Activated B cell treated with CpG ODN at 0.5 μM for 24 hours (primary cell): ENCODE measurements at regions not wholly inside any gene's neighbourhood (a gene's known extent, or its start where the extent isn't known, plus 50 kb on each side); places are given as distances from the start of the nearest gene placed in this dataset.
"Not testable (repeated sequence)": the region's sequence is repeated elsewhere in the genome, so short reads cannot be mapped to it uniquely, and the experiment has no call there.

Source experiments
- ATAC-seq: fragments of 200-7000 bp; cut with Tn5 transposase; one replicate; pipeline ENCODE4 v1.10.0; 2021; ENCODE audit warnings: low read depth, mild to moderate bottlenecking, moderate library complexity
- CTCF ChIA-PET: fragments of 350-600 bp; sonication (Branson Sonifier 250); formaldehyde crosslinking; loops from one replicate; lab custom pipeline; 2021; ENCODE audit warnings: antibody characterized with exemption; lab: Charles Lee
- POLR2A ChIA-PET: fragments of 350-600 bp; sonication (Branson Sonifier 250); formaldehyde crosslinking; loops from one replicate; lab custom pipeline; 2021; ENCODE audit warnings: antibody characterized with exemption; lab: Charles Lee
- DNase-seq: peaks from one replicate; pipeline ENCODE4 v3.0.0; 2022
- H3K27ac Mint-ChIP-seq: one replicate; pipeline ENCODE4 v1.8.0; 2020; ENCODE audit warnings: mixed read lengths
- H3K27me3 Mint-ChIP-seq: one replicate; pipeline ENCODE4 v1.8.0; 2021; ENCODE audit warnings: mixed read lengths
- H3K36me3 Mint-ChIP-seq: one replicate; pipeline ENCODE4 v1.8.0; 2021; ENCODE audit warnings: low read depth, mixed read lengths
- H3K4me1 Mint-ChIP-seq: one replicate; pipeline ENCODE4 v1.8.0; 2021; ENCODE audit warnings: mixed read lengths
- H3K4me3 Mint-ChIP-seq: one replicate; pipeline ENCODE4 v1.8.0; 2020; ENCODE audit warnings: mild to moderate bottlenecking, mixed read lengths
- H3K9me3 Mint-ChIP-seq: one replicate; pipeline ENCODE4 v1.8.0; 2020; ENCODE audit warnings: mixed read lengths
- CTCF ChIP-seq: fragments of 200-600 bp; IDR thresholded peaks from one replicate; pipeline ENCODE4 v1.8.0; 2022; ENCODE audit warnings: antibody characterized with exemption, mild to moderate bottlenecking
- intact Hi-C: fragments of 100-400 bp; cut with micrococcal nuclease; formaldehyde crosslinking; loops from one replicate; pipeline ENCODE4 v1.15.1; 2024

GRCh38 chr6:106860940-106861339 lies 113.6 kb downstream of the CD24 start:
- Mint-ChIP-seq H3K27me3 (no peaks in the 10 kb centered on the region), H3K36me3 (peaks cover 5% of the 10 kb centered on the region), H3K9me3 (peaks cover 9% of the 10 kb centered on the region), H3K4me1 (no peaks in the 10 kb centered on the region), H3K27ac (no peak overlapping the region), H3K4me3 (no peak overlapping the region)
- TF ChIP-seq CTCF = no peak
- no peak for DNase-seq
- POLR2A ChIA-PET = no interaction called here
- intact Hi-C loops = no loop called here
- CTCF ChIA-PET = no interaction called here
- no peak for ATAC-seq

GRCh38 chr6:106858653-106859092 lies 115.9 kb downstream of the CD24 start:
- Mint-ChIP-seq H3K27ac (no peak overlapping the region), H3K4me1 (no peaks in the 10 kb centered on the region), H3K36me3 (peaks cover 5% of the 10 kb centered on the region), H3K4me3 (no peak overlapping the region), H3K27me3 (no peaks in the 10 kb centered on the region), H3K9me3 (peaks cover 9% of the 10 kb centered on the region)
- CTCF ChIA-PET = no interaction called here
- no peak for DNase-seq
- intact Hi-C loops = no loop called here
- ATAC-seq = no peak
- POLR2A ChIA-PET = no interaction called here
- TF ChIP-seq CTCF = no peak

- Mint-ChIP-seq H3K4me3 (no peak overlapping the region), H3K9me3 (peaks cover 9% of the 10 kb centered on the region), H3K27me3 (no peaks in the 10 kb centered on the region), H3K4me1 (no peaks in the 10 kb centered on the region), H3K36me3 (peaks cover 5% of the 10 kb centered on the region), H3K27ac (no peak overlapping the region)
- POLR2A ChIA-PET = no interaction called here
- DNase-seq (no peak), ATAC-seq (no peak)
- intact Hi-C loops = no loop called here
- TF ChIP-seq CTCF = no peak
- CTCF ChIA-PET = no interaction called here
These were observed 116.5 kb downstream of the CD24 start for GRCh38 chr6:106857771-106858652.

- intact Hi-C loops = not testable (repeated sequence)
These were observed 117.2 kb downstream of the CD24 start for GRCh38 chr6:106857310-106857709.

GRCh38 chr6:106856227-106856874 lies 118.2 kb downstream of the CD24 start:
- ATAC-seq (no peak), DNase-seq (no peak)
- Mint-ChIP-seq H3K9me3 (peaks cover 7% of the 10 kb centered on the region), H3K4me3 (no peak overlapping the region), H3K36me3 (no peaks in the 10 kb centered on the region), H3K27me3 (no peaks in the 10 kb centered on the region), H3K27ac (no peak overlapping the region), H3K4me1 (no peaks in the 10 kb centered on the region)
- POLR2A ChIA-PET = interaction anchor here (1.1 kb wide), 1 partner anchor 9 kb away, joined by 3 read pairs; no protein-coding TSS in a partner anchor
- CTCF ChIA-PET = no interaction called here
- intact Hi-C loops = no loop called here
- TF ChIP-seq CTCF = no peak

More at GRCh38 chr6:106857310-106857709, 117.2 kb downstream of the CD24 start:
- H3K27ac Mint-ChIP-seq, H3K27me3 Mint-ChIP-seq, H3K9me3 Mint-ChIP-seq, H3K4me3 Mint-ChIP-seq, POLR2A ChIA-PET, H3K4me1 Mint-ChIP-seq, DNase-seq, H3K36me3 Mint-ChIP-seq, ATAC-seq, CTCF ChIA-PET: not testable (repeated sequence)
